ENCODE measurements at regions not wholly inside any gene's neighbourhood (a gene's known extent, or its start where the extent isn't known, plus 50 kb on each side); places are given as distances from the start of the nearest gene placed in this dataset.

- intact Hi-C loops (cut with micrococcal nuclease) = no loop called here
- no peak overlapping the region for H3K4me3 Mint-ChIP-seq
- peaks cover 0 to 1% (median under 1%) of the 10 kb centered on the region in 3 donors for H3K27me3 Mint-ChIP-seq (ENCODE audit: low read depth in 3 of 3)
- no peak overlapping the region for H2AFZ ChIP-seq (ENCODE audit: insufficient read depth, low read depth, low read length, poor library complexity, severe bottlenecking)
- H3K4me1 Mint-ChIP-seq = no peaks in the 10 kb centered on the region
- no peaks in the 10 kb centered on the region for H3K27me3 ChIP-seq (ENCODE audit: control insufficient read depth in 2 of 2, insufficient read depth in 2 of 2, low read length in 2 of 2)
- no peak for DNase-seq
- H3K9me3 ChIP-seq (replicated peaks in 1 of 2; ENCODE audit: control insufficient read depth in 1 of 2, insufficient read depth in 1 of 2, low read length in 2 of 2) = no peaks in the 10 kb centered on the region
- no peak overlapping the region for H3K4me3 ChIP-seq (replicated peaks in 1 of 3; ENCODE audit: low read depth in 2 of 3, low read length in 3 of 3)
- no peak for TF ChIP-seq CTCF (IDR thresholded peaks at IDR 0.05)
- H4K20me1 ChIP-seq (ENCODE audit: insufficient read depth, low read length) = no peaks in the 10 kb centered on the region
- no peaks in the 10 kb centered on the region for H3K36me3 Mint-ChIP-seq
- no peaks in the 10 kb centered on the region for H3K79me2 ChIP-seq (ENCODE audit: insufficient read depth, low read length)
- H3K4me2 ChIP-seq (replicated peaks; ENCODE audit: extremely low read depth, low read length, poor library complexity, severe bottlenecking) = no peak overlapping the region
- H3K27ac ChIP-seq (ENCODE audit: low read depth in 1 of 2, low read length in 2 of 2) = no peak overlapping the region
- H3K4me1 ChIP-seq (ENCODE audit: control insufficient read depth in 1 of 2, insufficient read depth in 2 of 2, low read length in 2 of 2) = no peaks in the 10 kb centered on the region
- H3K9ac ChIP-seq (ENCODE audit: insufficient read depth, low read length, poor library complexity, severe bottlenecking) = no peak overlapping the region
- no peaks in the 10 kb centered on the region for H3K36me3 ChIP-seq (replicated peaks in 1 of 2; ENCODE audit: control insufficient read depth in 1 of 2, insufficient read depth in 2 of 2, low read length in 2 of 2)
- peaks cover 0 to 10% (median 2%) of the 10 kb centered on the region in 7 donors for H3K9me3 Mint-ChIP-seq
- no peak overlapping the region for H3K27ac Mint-ChIP-seq
- 0% methylated on average over 1 of the region's 1 CpG for WGBS (ENCODE audit: insufficient coverage)
Observed at GRCh38 chr2:193679847-193680246, 1485.1 kb upstream of the TMEFF2 start.

- Mint-ChIP-seq H3K36me3 (no peaks in the 10 kb centered on the region), H3K9me3 (peaks cover 0 to 3% (median 0%) of the 10 kb centered on the region in 7 donors), H3K27ac (no peak overlapping the region), H3K27me3 (ENCODE audit: low read depth in 3 of 3) (peaks cover 0 to 2% (median 0%) of the 10 kb centered on the region in 3 donors), H3K4me1 (no peaks in the 10 kb centered on the region), H3K4me3 (no peak overlapping the region)
- Histone ChIP-seq H2AFZ (ENCODE audit: insufficient read depth, low read depth, low read length, poor library complexity, severe bottlenecking) (no peak overlapping the region), H3K9ac (ENCODE audit: insufficient read depth, low read length, poor library complexity, severe bottlenecking) (no peak overlapping the region), H3K27ac (ENCODE audit: low read depth in 1 of 2, low read length in 2 of 2) (no peak overlapping the region), H3K27me3 (ENCODE audit: control insufficient read depth in 2 of 2, insufficient read depth in 2 of 2, low read length in 2 of 2) (no peaks in the 10 kb centered on the region), H3K9me3 (replicated peaks in 1 of 2; ENCODE audit: control insufficient read depth in 1 of 2, insufficient read depth in 1 of 2, low read length in 2 of 2) (no peaks in the 10 kb centered on the region), H3K4me2 (replicated peaks; ENCODE audit: extremely low read depth, low read length, poor library complexity, severe bottlenecking) (no peak overlapping the region), H3K36me3 (replicated peaks in 1 of 2; ENCODE audit: control insufficient read depth in 1 of 2, insufficient read depth in 2 of 2, low read length in 2 of 2) (no peaks in the 10 kb centered on the region), H3K4me3 (replicated peaks in 1 of 3; ENCODE audit: low read depth in 2 of 3, low read length in 3 of 3) (no peak overlapping the region), H4K20me1 (ENCODE audit: insufficient read depth, low read length) (no peaks in the 10 kb centered on the region), H3K4me1 (ENCODE audit: control insufficient read depth in 1 of 2, insufficient read depth in 2 of 2, low read length in 2 of 2) (no peaks in the 10 kb centered on the region), H3K79me2 (ENCODE audit: insufficient read depth, low read length) (no peaks in the 10 kb centered on the region)
- no peak for DNase-seq
- 80% methylated on average over 1 of the region's 1 CpG for WGBS (ENCODE audit: insufficient coverage)
- no peak for TF ChIP-seq CTCF (IDR thresholded peaks at IDR 0.05)
- intact Hi-C loops (cut with micrococcal nuclease) = no loop called here
Observed at GRCh38 chr2:193670478-193670877, 1475.7 kb upstream of the TMEFF2 start.

All from CD14-positive monocyte (primary cell).